ENCODE measurements at regions not wholly inside any gene's neighbourhood (a gene's known extent, or its start where the extent isn't known, plus 50 kb on each side); places are given as distances from the start of the nearest gene placed in this dataset.
"Not testable (repeated sequence)": the region's sequence is repeated elsewhere in the genome, so short reads cannot be mapped to it uniquely, and the experiment has no call there.

- no CpG with 5 or more reads among the region's 1 CpG for WGBS (ENCODE audit: extremely low coverage, insufficient read length, low lambda C conversion rate)
- no peaks in the 10 kb centered on the region for H3K9me3 ChIP-seq (ENCODE audit: control insufficient read depth, low read depth, low read length)
These were observed 174.6 kb downstream of the FAM174A start for GRCh38 chr5:100709771-100710170.

GRCh38 chr5:100714780-100715179 lies 179.6 kb downstream of the FAM174A start:
- H3T11ph ChIP-seq (ENCODE audit: low read length); H3K9me3 Mint-ChIP-seq; H3K27ac ChIP-seq (ENCODE audit: insufficient read length, low read depth, low read length); H3K23me2 ChIP-seq (ENCODE audit: insufficient read length, low read depth, low read length, poor library complexity, severe bottlenecking); H3K4me2 ChIP-seq (ENCODE audit: insufficient read depth, insufficient read length, low read length); H2BK20ac ChIP-seq (ENCODE audit: low read depth, low read length, poor library complexity, severe bottlenecking); H2BK120ac ChIP-seq (ENCODE audit: low read depth, low read length, poor library complexity, severe bottlenecking); H4K8ac ChIP-seq (replicated peaks; ENCODE audit: insufficient read length, low read depth, low read length); H4K20me1 ChIP-seq (ENCODE audit: control insufficient read depth, insufficient read depth, insufficient read length); H3K9me3 ChIP-seq (ENCODE audit: control insufficient read depth, low read depth, low read length); DNase-seq; H3K4me1 ChIP-seq (ENCODE audit: insufficient read depth, low read length); H3K23ac ChIP-seq (ENCODE audit: insufficient read length, low read depth, low read length); H3K79me1 ChIP-seq (ENCODE audit: insufficient read depth, low read depth, low read length, poor library complexity, severe bottlenecking); H3K27ac Mint-ChIP-seq; H3K27me3 Mint-ChIP-seq (ENCODE audit: low read depth); H3K4ac ChIP-seq (ENCODE audit: low read depth, low read length); H3K14ac ChIP-seq (ENCODE audit: insufficient read depth, low read length); H3K18ac ChIP-seq (ENCODE audit: insufficient read length, low read depth, low read length); H3K36me3 Mint-ChIP-seq (ENCODE audit: insufficient read depth in 1 of 3, low read depth in 3 of 3); H2BK5ac ChIP-seq (ENCODE audit: insufficient read length, low read length); H3K27me3 ChIP-seq (ENCODE audit: insufficient read depth, low read length); H3K4me1 Mint-ChIP-seq; H4K5ac ChIP-seq (ENCODE audit: insufficient read length, low read depth, low read length); H2AK5ac ChIP-seq (ENCODE audit: insufficient read length, low read length); H3K4me3 Mint-ChIP-seq; H3K9ac ChIP-seq (ENCODE audit: extremely low read depth, insufficient read length, low read length); H2BK12ac ChIP-seq (ENCODE audit: insufficient read length, low read depth, low read length); H4K91ac ChIP-seq (ENCODE audit: insufficient read length, low read depth, low read length); H2BK15ac ChIP-seq (ENCODE audit: low read depth, low read length); H2AFZ ChIP-seq (ENCODE audit: low read length); H3K79me2 ChIP-seq (ENCODE audit: insufficient read depth, low read length); H3K56ac ChIP-seq (ENCODE audit: insufficient read length, low read depth, low read length): not testable (repeated sequence)
- WGBS (ENCODE audit: extremely low coverage, insufficient read length, low lambda C conversion rate), result no CpG with 5 or more reads among the region's 2 CpGs

More at GRCh38 chr5:100709771-100710170, 174.6 kb downstream of the FAM174A start:
- Mint-ChIP-seq H3K27me3 (ENCODE audit: low read depth) (no peaks in the 10 kb centered on the region), H3K36me3 (ENCODE audit: insufficient read depth in 1 of 3, low read depth in 3 of 3) (no peaks in the 10 kb centered on the region), H3K4me3 (no peak overlapping the region), H3K9me3 (no peaks in the 10 kb centered on the region), H3K4me1 (peaks cover 6 to 7% of the 10 kb centered on the region in 2 experiments), H3K27ac (no peak overlapping the region; a peak in 1 of 7 replicates)
- no peak overlapping the region for H3K4me2 ChIP-seq (ENCODE audit: insufficient read depth, insufficient read length, low read length)
- H3K23me2 ChIP-seq (ENCODE audit: insufficient read length, low read depth, low read length, poor library complexity, severe bottlenecking), result no peaks in the 10 kb centered on the region
- no peak overlapping the region for H3K56ac ChIP-seq (ENCODE audit: insufficient read length, low read depth, low read length)
- TF ChIP-seq CTCF (conservative IDR thresholded peaks at IDR 0.05), result no peak
- H3K27me3 ChIP-seq (ENCODE audit: insufficient read depth, low read length), result no peaks in the 10 kb centered on the region
- no peak overlapping the region for H2BK12ac ChIP-seq (ENCODE audit: insufficient read length, low read depth, low read length)
- H2BK5ac ChIP-seq (ENCODE audit: insufficient read length, low read length), result no peak overlapping the region
- H3K4ac ChIP-seq (ENCODE audit: low read depth, low read length), result no peak overlapping the region
- no peak overlapping the region for H2BK120ac ChIP-seq (ENCODE audit: low read depth, low read length, poor library complexity, severe bottlenecking)
- H3K14ac ChIP-seq (ENCODE audit: insufficient read depth, low read length), result no peak overlapping the region
- H4K20me1 ChIP-seq (ENCODE audit: control insufficient read depth, insufficient read depth, insufficient read length), result no peaks in the 10 kb centered on the region
- H3K18ac ChIP-seq (ENCODE audit: insufficient read length, low read depth, low read length), result no peak overlapping the region
- H3T11ph ChIP-seq (ENCODE audit: low read length), result no peak overlapping the region
- no peak overlapping the region for H2AFZ ChIP-seq (ENCODE audit: low read length)
- H3K4me1 ChIP-seq (ENCODE audit: insufficient read depth, low read length), result no peaks in the 10 kb centered on the region
- no peak overlapping the region for H2BK15ac ChIP-seq (ENCODE audit: low read depth, low read length)
- H4K5ac ChIP-seq (ENCODE audit: insufficient read length, low read depth, low read length), result no peak overlapping the region
- no peak overlapping the region for H3K9ac ChIP-seq (ENCODE audit: extremely low read depth, insufficient read length, low read length)
- H2AK5ac ChIP-seq (ENCODE audit: insufficient read length, low read length), result no peak overlapping the region
- H4K8ac ChIP-seq (replicated peaks; ENCODE audit: insufficient read length, low read depth, low read length), result no peak overlapping the region
- H2BK20ac ChIP-seq (ENCODE audit: low read depth, low read length, poor library complexity, severe bottlenecking), result no peak overlapping the region
- no peaks in the 10 kb centered on the region for H3K79me2 ChIP-seq (ENCODE audit: insufficient read depth, low read length)
- no peak overlapping the region for H3K27ac ChIP-seq (ENCODE audit: insufficient read length, low read depth, low read length)
- H3K23ac ChIP-seq (ENCODE audit: insufficient read length, low read depth, low read length), result no peak overlapping the region
- H3K79me1 ChIP-seq (ENCODE audit: insufficient read depth, low read depth, low read length, poor library complexity, severe bottlenecking), result no peaks in the 10 kb centered on the region
- no peak overlapping the region for H4K91ac ChIP-seq (ENCODE audit: insufficient read length, low read depth, low read length)
- DNase-seq, result no peak

All from H9 (cell line).